ENCODE measurements at regions not wholly inside any gene's neighbourhood (a gene's known extent, or its start where the extent isn't known, plus 50 kb on each side); places are given as distances from the start of the nearest gene placed in this dataset.

GRCh38 chr6:19979059-19979458, 141.9 kb downstream of the ID4 start:
- DNase-seq, result no peak

- DNase-seq, result no peak
Measured at GRCh38 chr6:19979986-19980385, 142.8 kb downstream of the ID4 start.

- no peak for DNase-seq
Measured at GRCh38 chr6:19983374-19983773, 146.2 kb downstream of the ID4 start.

GRCh38 chr6:19986691-19987438, 149.7 kb downstream of the ID4 start:
- no peak for DNase-seq

GRCh38 chr6:19988555-19988954, 151.4 kb downstream of the ID4 start:
- no peak for DNase-seq

GRCh38 chr6:19991176-19991575, 154.0 kb downstream of the ID4 start:
- DNase-seq, result no peak

- no peak for DNase-seq
Measured at GRCh38 chr6:19994909-19995308, 157.7 kb downstream of the ID4 start.

- no peak for DNase-seq
Measured at GRCh38 chr6:19995575-19996257, 158.5 kb downstream of the ID4 start.

GRCh38 chr6:19997104-19997503, 159.9 kb downstream of the ID4 start:
- no peak for DNase-seq

GRCh38 chr6:19998541-19998940, 161.4 kb downstream of the ID4 start:
- DNase-seq, result no peak

- no peak for DNase-seq
Measured at GRCh38 chr6:19999319-20000191, 162.4 kb downstream of the ID4 start.

GRCh38 chr6:20001286-20001685, 164.1 kb downstream of the ID4 start:
- no peak for DNase-seq

GRCh38 chr6:20006037-20006436, 168.9 kb downstream of the ID4 start:
- DNase-seq, result no peak

- no peak for DNase-seq
Measured at GRCh38 chr6:20008131-20008530, 171.0 kb downstream of the ID4 start.

- DNase-seq, result no peak
Measured at GRCh38 chr6:20013066-20013861, 176.1 kb downstream of the ID4 start.

GRCh38 chr6:20014508-20014907, 177.3 kb downstream of the ID4 start:
- no peak for DNase-seq

GRCh38 chr6:20020526-20020925, 183.4 kb downstream of the ID4 start:
- no peak for DNase-seq

- DNase-seq, result no peak
Measured at GRCh38 chr6:20021795-20022194, 184.6 kb downstream of the ID4 start.

GRCh38 chr6:20023549-20024315, 186.6 kb downstream of the ID4 start:
- DNase-seq, result peak; percentile 22

GRCh38 chr6:20024316-20024673, 187.1 kb downstream of the ID4 start:
- no peak for DNase-seq

GRCh38 chr6:20024978-20025377, 187.3 kb downstream of the MBOAT1 start:
- DNase-seq, result no peak

GRCh38 chr6:20025681-20026080, 186.6 kb downstream of the MBOAT1 start:
- DNase-seq, result no peak

Measured in CD4-positive, alpha-beta T cell treated with Interferon gamma for 1 hour (primary cell).